NCI-H128 (cell line): ENCODE measurements at regions not wholly inside any gene's neighbourhood (a gene's known extent, or its start where the extent isn't known, plus 50 kb on each side); places are given as distances from the start of the nearest gene placed in this dataset.
"Not testable (repeated sequence)": the region's sequence is repeated elsewhere in the genome, so short reads cannot be mapped to it uniquely, and the experiment has no call there.

Source experiments
- DNase-seq: peaks from one replicate; lab custom pipeline; 2025; ENCODE audit not compliant: unreplicated experiment; lab: John Stamatoyannopoulos, UW

DNA sequence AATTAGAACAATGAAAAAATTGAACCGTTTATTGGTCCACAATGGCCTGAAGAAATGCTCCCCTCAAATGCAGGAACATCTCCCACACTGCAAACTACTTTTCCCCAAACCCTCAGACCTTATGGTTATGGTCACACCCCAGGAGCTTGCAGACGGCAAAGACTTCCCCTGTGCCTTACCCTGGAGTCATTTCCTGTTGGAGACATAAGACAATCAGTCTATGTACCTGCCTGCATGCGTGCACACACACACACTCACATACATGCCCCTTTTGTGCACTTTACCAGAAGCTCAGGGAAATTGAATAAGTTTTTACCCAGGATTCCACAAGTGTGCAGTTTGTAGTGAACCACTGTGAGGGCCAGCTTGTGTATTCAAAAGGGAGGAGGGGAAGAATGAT, 281.9 kb upstream of the CELF4 start:
- no peak for DNase-seq

- DNase-seq: no peak
Observed at GRCh38 chr18:37846996-37847395, 281.4 kb upstream of the CELF4 start.

DNA sequence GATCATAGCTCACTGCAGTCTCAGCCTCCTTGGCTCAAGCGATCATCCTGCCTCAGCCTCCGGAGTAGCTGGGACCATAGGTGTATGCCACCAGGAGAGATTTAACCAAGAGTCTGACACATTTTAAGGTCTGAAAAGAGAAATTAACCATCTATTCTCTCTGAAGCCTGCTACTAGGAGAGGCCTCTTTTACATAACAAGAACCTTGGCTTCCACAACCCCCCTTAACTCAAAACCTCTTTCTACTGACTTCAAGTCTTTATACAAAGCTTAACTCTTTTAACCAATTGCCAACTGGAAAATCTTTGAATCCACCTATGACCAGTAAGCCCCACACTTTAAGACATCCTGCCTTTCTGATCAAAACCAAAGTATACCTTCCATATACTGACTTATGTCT, 279.9 kb upstream of the CELF4 start:
- no peak for DNase-seq

DNA sequence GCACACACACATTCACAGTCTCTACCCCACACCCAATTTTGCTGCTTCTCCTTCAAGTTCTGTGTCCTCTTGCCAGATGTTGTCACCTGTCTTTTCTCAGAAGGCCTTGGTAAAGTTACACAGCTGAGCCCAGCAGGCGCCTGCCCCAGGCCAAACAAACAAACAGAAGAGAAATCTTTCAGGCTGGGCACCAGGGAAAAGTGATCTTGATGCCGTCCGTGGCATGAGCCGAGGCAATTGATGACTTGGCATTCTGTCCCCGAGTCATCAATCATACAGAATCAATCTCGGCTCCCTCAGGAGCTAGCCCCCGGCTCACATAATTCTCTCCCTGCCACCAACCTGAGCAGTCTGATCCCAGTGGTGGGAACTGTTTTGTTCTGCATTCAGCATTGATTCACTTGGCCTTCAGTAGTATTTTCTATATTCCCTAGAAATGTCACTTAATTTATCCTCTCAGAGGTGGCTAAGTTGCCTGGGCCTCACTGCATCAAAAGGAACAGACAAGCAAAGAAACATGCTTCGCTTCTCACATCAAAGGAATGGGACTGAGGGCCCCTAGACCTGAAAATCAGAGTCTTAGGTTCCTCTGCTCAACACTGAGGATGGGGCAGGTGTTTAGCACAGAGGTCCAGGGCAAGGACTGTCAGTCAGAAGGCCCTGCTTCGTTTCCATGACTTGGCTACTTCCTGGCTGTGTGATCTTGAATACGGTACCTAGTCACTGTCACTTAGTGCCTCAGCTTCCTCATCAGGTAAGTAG, 278.8 kb upstream of the CELF4 start:
- DNase-seq: no peak

DNA sequence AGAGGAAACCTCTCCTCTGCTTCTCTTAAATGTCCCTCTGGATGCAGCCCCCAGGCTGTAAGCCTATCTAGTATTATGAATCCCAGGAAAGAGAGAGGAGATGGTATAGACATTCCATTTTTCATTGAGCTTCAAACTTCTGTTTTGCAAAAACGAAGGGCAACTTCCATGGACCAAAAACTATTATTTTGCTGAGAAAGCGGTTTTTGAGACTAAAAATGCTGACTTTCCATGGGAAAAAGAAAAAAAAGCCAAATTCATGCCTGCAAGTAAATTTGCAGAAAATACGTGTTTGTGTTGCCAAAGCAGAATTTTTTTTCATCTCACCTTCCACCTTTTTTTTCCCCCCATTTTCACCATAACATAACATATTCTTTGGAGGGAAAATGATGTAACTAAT, 272.5 kb upstream of the CELF4 start:
- no peak for DNase-seq

GRCh38 chr18:37836071-37836970, 270.7 kb upstream of the CELF4 start:
- DNase-seq: no peak

DNA sequence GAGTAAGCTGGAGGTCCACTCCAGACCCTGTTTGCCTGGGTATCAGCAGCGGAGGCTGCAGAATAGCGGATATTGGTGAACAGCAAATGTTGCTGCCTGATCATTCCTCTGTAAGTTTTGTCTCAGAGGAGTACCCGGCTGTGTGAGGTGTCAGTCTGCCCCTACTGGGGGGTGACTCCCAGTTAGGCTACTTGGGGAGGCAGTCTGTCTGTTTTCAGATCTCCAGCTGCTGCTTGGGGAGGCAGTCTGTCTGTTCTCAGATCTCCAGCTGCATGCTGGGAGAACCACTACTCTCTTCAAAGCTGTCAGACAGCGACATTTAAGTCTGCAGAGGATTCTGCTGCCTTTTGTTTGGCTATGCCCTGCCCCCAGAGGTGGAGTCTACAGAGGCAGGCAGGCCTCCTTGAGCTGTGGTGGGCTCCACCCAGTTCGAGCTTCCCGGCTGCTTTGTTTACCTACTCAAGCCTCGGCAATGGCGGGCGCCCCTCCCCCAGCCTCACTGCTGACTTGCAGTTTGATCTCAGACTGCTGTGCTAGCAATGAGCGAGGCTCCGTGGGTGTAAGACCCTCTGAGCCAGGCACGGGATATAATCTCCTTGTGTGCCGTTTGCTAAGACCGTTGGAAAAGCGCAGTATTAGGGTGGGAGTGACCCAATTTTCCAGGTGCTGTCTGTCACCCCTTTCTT, 266.6 kb upstream of the CELF4 start:
- not testable (repeated sequence) for DNase-seq

DNA sequence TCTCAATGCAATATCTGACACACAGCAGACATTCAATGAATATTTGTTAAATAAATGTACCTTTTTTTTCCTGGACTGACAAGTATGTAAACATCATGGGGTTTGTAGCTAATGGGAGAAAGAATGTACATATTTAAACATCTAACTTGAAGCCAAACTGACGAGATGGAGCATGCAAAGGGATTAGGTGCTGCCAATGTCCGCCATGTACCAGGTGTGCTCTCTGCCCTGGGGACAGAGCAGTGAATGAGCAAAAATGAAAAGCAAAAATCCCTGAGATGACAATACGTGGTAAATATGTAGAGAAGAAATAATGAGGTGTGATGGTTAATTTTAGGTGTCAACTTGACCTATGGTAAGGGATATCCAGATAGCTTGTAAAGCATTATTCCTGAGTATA, 247.4 kb upstream of the CELF4 start:
- DNase-seq: no peak

GRCh38 chr18:37805773-37806404, 240.3 kb upstream of the CELF4 start:
- DNase-seq: no peak

DNA sequence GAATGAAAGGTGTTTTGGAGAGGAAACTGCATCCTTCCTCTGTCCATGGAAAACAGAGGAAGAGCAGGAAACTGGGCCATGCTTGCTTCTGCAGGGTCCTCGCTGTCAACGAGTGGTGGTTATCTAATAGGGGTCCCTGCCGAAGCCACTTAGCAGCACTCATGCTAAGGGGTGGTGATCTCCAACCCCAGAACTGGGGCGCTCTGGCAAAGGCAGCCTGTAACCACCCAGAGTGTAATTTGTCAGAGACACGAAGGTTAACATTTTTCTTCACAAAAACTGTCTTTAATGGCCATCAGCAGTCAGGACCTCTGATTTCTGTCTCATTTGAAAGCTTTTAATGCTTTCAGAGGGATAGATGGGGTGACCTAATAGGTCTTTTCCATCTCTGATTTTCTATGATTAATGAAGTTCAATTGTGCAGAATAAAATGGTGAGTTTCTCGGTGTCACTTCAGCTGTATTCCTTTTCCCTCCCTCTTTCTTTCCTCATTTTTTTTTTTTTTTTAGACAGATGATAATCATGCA, 231.3 kb upstream of the CELF4 start:
- DNase-seq: no peak

DNA sequence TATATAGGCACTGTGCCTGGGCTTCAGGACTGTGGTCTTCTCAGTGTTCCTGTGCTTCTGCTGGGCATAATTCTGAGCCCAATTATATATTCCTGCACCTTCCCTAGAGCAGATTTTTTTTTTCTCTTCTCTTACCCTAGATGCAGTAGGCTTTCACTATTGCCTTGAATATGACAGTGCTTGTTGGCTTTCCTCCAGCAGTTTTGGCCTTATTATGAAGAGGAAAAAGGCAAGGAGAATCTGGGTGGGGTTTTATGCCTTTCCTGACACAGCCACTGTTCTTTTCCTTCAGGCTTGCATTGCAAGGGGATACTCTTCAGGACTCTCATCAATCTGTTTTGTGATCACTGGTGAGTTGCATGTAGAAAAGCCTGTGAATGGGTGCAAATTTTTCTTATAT, 221.9 kb upstream of the CELF4 start:
- DNase-seq: no peak

GRCh38 chr18:37783771-37784170, 218.2 kb upstream of the CELF4 start:
- DNase-seq: no peak

- DNase-seq: no peak
Observed at GRCh38 chr18:37779220-37779619, 213.6 kb upstream of the CELF4 start.

GRCh38 chr18:37778417-37779165, 213.0 kb upstream of the CELF4 start:
- no peak for DNase-seq

DNA sequence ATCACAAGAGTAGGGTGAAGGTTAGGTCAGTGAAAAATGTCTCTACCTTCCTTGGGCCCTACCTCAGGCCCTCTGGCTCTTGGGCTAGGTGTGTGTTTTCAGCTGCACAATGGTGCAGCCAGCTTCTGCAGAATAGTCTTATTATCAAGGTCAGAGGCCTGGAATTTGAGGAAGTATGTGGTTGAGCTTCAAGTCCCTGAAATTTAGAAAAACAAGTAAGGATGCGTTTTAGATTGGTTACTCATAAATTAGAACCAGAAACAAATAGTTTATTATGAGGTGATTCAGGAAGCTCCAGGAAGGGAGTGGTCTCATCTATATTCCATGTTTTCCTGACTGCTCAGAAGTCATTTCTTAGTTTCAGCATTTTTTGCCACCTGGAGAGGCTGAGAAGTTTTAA, 204.2 kb upstream of the CELF4 start:
- DNase-seq: no peak

GRCh38 chr18:37764541-37765288, 199.1 kb upstream of the CELF4 start:
- DNase-seq: no peak

DNA sequence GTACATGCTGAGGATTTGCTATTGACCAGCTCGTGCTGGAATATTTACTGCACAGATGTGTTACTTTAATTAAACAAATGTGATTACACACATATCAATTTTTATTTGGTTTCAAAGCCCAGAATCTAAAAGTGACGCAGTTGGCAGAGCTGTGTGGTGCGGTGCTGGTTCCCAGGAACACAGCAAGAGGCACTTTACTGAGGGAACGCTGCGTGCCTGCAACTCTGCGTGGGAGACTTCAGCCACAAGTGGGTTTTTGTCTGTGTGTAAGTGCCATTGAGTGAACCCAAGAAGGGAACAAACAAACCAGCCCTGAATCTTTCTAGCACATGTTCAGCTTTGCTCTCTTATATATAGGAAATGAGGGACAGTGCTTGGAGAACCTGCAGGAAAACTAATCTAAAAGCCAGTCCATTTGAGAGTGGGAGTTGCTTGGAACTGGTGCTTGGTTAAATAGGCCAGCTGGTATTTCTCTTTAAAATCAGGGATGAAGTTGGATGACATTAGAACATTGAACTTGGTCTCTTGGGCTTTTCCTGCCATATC, 196.6 kb upstream of the CELF4 start:
- no peak for DNase-seq

DNA sequence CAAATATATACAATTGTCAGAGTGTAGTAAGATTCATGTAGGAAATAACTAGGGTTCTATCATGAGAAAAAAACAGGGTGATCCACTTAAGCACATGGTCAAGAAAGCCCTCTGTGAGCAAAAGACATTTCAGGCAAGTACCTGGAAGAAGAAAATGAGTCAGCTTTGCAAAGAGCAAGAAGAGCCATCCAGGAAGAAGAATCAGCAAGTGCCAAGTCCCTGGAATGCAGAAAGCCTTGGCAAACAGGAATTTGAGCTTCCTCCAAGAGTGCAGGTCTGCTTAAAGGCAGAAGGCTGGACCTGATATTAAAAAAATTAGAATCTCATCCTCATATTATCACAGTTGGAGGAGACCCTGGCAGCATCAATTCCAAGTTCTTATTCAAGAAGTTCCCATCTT, 188.5 kb upstream of the CELF4 start:
- no peak for DNase-seq

- DNase-seq: no peak
Observed at GRCh38 chr18:37742436-37742835, 176.8 kb upstream of the CELF4 start.
